Smooth muscle cell (in vitro differentiated cells): ENCODE measurements at regions not wholly inside any gene's neighbourhood (a gene's known extent, or its start where the extent isn't known, plus 50 kb on each side); places are given as distances from the start of the nearest gene placed in this dataset.

Experiments
- DNase-seq: peaks from one replicate; lab custom pipeline; 2025; ENCODE audit not compliant: unreplicated experiment; lab: John Stamatoyannopoulos, UW
- H2AFZ ChIP-seq: fragments of 200-600 bp; sonication (generic); 2 replicates; pipeline ENCODE4 v1.6.0; 2016; ENCODE audit warnings: antibody characterized with exemption, low read depth, mild to moderate bottlenecking
- H3F3A ChIP-seq: fragments of 200-600 bp; sonication (generic); 2 replicates; pipeline ENCODE4 v1.6.0; 2017; ENCODE audit warnings: antibody characterized with exemption, low read depth
- H3K27ac ChIP-seq: fragments of 200-600 bp; sonication (generic); 2 replicates; pipeline ENCODE4 v1.5.1; 2016; ENCODE audit warnings: low read depth, mild to moderate bottlenecking
- H3K27me3 ChIP-seq: fragments of 200-600 bp; sonication (generic); 2 replicates; pipeline ENCODE4 v1.6.1; 2016; ENCODE audit warnings: low read depth, mild to moderate bottlenecking
- H3K36me3 ChIP-seq: fragments of 200-600 bp; sonication (generic); 2 replicates; pipeline ENCODE4 v1.5.1; 2016; ENCODE audit warnings: low read depth
- H3K4me1 ChIP-seq: fragments of 200-600 bp; sonication (generic); 2 replicates; pipeline ENCODE4 v1.5.1; 2016; ENCODE audit warnings: low read depth
- H3K4me2 ChIP-seq: fragments of 200-600 bp; sonication (generic); 2 replicates; pipeline ENCODE4 v1.6.0; 2016; ENCODE audit warnings: mild to moderate bottlenecking
- H3K4me3 ChIP-seq: fragments of 200-600 bp; sonication (generic); 2 replicates; pipeline ENCODE4 v1.5.1; 2016; ENCODE audit warnings: mild to moderate bottlenecking
- H3K79me2 ChIP-seq: fragments of 200-600 bp; sonication (generic); 2 replicates; pipeline ENCODE4 v1.6.0; 2016; ENCODE audit warnings: low read depth, mild to moderate bottlenecking
- H3K9ac ChIP-seq: fragments of 200-600 bp; sonication (generic); 2 replicates; pipeline ENCODE4 v1.6.0; 2016; ENCODE audit warnings: low read depth
- H3K9me3 ChIP-seq: fragments of 200-600 bp; sonication (generic); replicated peaks from 2 replicates; pipeline ENCODE4 v1.5.1; 2016; ENCODE audit warnings: low read depth
- H4K20me1 ChIP-seq: fragments of 200-600 bp; sonication (generic); 2 replicates; pipeline ENCODE4 v1.6.0; 2016; ENCODE audit warnings: low read depth
- CTCF ChIP-seq: fragments of 200-600 bp; sonication (generic); IDR thresholded peaks from 2 replicates; pipeline ENCODE4 v1.5.1; 2017; ENCODE audit warnings: borderline replicate concordance, mild to moderate bottlenecking, antibody characterized with exemption; ENCODE audit not compliant: insufficient read depth, poor library complexity, severe bottlenecking
- WGBS: methylation state at CpG from one replicate; pipeline ENCODE4 v1.1.7; 2016; ENCODE audit warnings: low lambda C conversion rate; 5-methylcytosine and 5-hydroxymethylcytosine counted together

GRCh38 chr13:79867254-79867653 is 386.3 kb downstream of the NDFIP2 start:
- no peaks in the 10 kb centered on the region for H3K36me3 ChIP-seq
- H4K20me1 ChIP-seq = no peaks in the 10 kb centered on the region
- 67% methylated on average over 1 of the region's 1 CpG for WGBS
- H3K9ac ChIP-seq = no peak overlapping the region
- peak overlapping the region; percentile 1 for H3K27ac ChIP-seq
- no peaks in the 10 kb centered on the region for H3K9me3 ChIP-seq
- peaks cover 19% of the 10 kb centered on the region for H3K4me1 ChIP-seq
- peak overlapping the region; percentile 48 for H2AFZ ChIP-seq
- DNase-seq = no peak
- H3K4me3 ChIP-seq = no peak overlapping the region
- H3K27me3 ChIP-seq = no peaks in the 10 kb centered on the region
- H3F3A ChIP-seq = no peaks in the 10 kb centered on the region
- TF ChIP-seq CTCF = no peak
- H3K4me2 ChIP-seq = peak overlapping the region; percentile 36
- H3K79me2 ChIP-seq = no peaks in the 10 kb centered on the region

GRCh38 chr13:79866436-79866835 is 385.5 kb downstream of the NDFIP2 start:
- no peaks in the 10 kb centered on the region for H3K79me2 ChIP-seq
- DNase-seq = no peak
- H3F3A ChIP-seq = no peaks in the 10 kb centered on the region
- peaks cover 19% of the 10 kb centered on the region for H3K4me1 ChIP-seq
- peak overlapping the region; percentile 14 for H3K27ac ChIP-seq
- no peaks in the 10 kb centered on the region for H3K36me3 ChIP-seq
- no peak overlapping the region for H3K4me3 ChIP-seq
- no peaks in the 10 kb centered on the region for H4K20me1 ChIP-seq
- peak overlapping the region; percentile 81 for H2AFZ ChIP-seq
- no peaks in the 10 kb centered on the region for H3K9me3 ChIP-seq
- H3K27me3 ChIP-seq = no peaks in the 10 kb centered on the region
- H3K4me2 ChIP-seq = no peak overlapping the region
- H3K9ac ChIP-seq = no peak overlapping the region
- no peak for TF ChIP-seq CTCF
- WGBS = 46% methylated on average over 2 of the region's 2 CpGs

- Histone ChIP-seq H2AFZ (no peak overlapping the region), H3K9ac (no peak overlapping the region), H4K20me1 (no peaks in the 10 kb centered on the region), H3K27me3 (no peaks in the 10 kb centered on the region), H3K4me3 (no peak overlapping the region), H3F3A (no peaks in the 10 kb centered on the region), H3K4me2 (no peak overlapping the region), H3K9me3 (no peaks in the 10 kb centered on the region), H3K36me3 (no peaks in the 10 kb centered on the region), H3K27ac (no peak overlapping the region), H3K4me1 (no peaks in the 10 kb centered on the region), H3K79me2 (no peaks in the 10 kb centered on the region)
- no peak for DNase-seq
- TF ChIP-seq CTCF = no peak
- 91% methylated on average over 2 of the region's 2 CpGs for WGBS
Measured at GRCh38 chr13:79862515-79862914, 381.6 kb downstream of the NDFIP2 start.

GRCh38 chr13:79861731-79862130 is 380.8 kb downstream of the NDFIP2 start:
- Histone ChIP-seq H3K9ac (no peak overlapping the region), H3K9me3 (no peaks in the 10 kb centered on the region), H3K4me1 (no peaks in the 10 kb centered on the region), H3F3A (no peaks in the 10 kb centered on the region), H3K36me3 (no peaks in the 10 kb centered on the region), H3K79me2 (no peaks in the 10 kb centered on the region), H3K4me2 (no peak overlapping the region), H2AFZ (no peak overlapping the region), H3K4me3 (no peak overlapping the region), H3K27me3 (no peaks in the 10 kb centered on the region), H3K27ac (no peak overlapping the region), H4K20me1 (no peaks in the 10 kb centered on the region)
- WGBS = 93% methylated on average over 7 of the region's 7 CpGs
- TF ChIP-seq CTCF = no peak
- DNase-seq = no peak
